ENCODE measurements at regions not wholly inside any gene's neighbourhood (a gene's known extent, or its start where the extent isn't known, plus 50 kb on each side); places are given as distances from the start of the nearest gene placed in this dataset.

DNA sequence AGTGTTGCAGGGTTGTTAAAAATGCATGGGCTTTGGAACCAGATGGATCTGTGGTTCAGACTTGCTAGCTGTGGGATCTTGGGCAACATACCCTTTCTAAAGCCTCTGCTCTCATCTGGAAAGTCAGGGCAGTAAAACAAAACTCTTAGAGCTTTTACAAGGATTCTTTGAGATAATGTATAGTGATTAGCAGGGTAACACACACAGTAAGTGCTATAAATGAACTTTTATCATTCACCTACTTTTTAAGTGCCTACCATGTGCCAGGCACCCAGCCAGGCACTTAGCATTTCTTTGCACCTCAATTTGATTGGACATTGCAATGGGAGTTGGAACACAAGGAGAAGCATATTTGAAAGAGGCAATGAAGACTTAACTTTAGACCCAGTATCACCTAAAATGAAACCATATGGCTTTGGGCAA lies 208.6 kb upstream of the PAPPA start:
- H3K4me3 ChIP-seq (ENCODE audit: low read length): no peak overlapping the region
- peaks cover 10% of the 10 kb centered on the region for H3K4me1 ChIP-seq (ENCODE audit: control insufficient read depth, insufficient read depth, low read length)
- H3K36me3 ChIP-seq (ENCODE audit: control insufficient read depth, insufficient read depth, low read length): no peaks in the 10 kb centered on the region
- no peaks in the 10 kb centered on the region for H3K9me3 ChIP-seq (replicated peaks; ENCODE audit: control insufficient read depth, low read depth, low read length)
- H3K27me3 ChIP-seq (ENCODE audit: control insufficient read depth, insufficient read depth, low read length): no peaks in the 10 kb centered on the region
- DNase-seq: no peak
- peak overlapping the region; percentile 42 for H3K27ac ChIP-seq (ENCODE audit: low read length)

- Histone ChIP-seq H3K9me3 (replicated peaks; ENCODE audit: control insufficient read depth, low read depth, low read length) (no peaks in the 10 kb centered on the region), H3K27me3 (ENCODE audit: control insufficient read depth, insufficient read depth, low read length) (no peaks in the 10 kb centered on the region), H3K36me3 (ENCODE audit: control insufficient read depth, insufficient read depth, low read length) (no peaks in the 10 kb centered on the region), H3K4me1 (ENCODE audit: control insufficient read depth, insufficient read depth, low read length) (peaks cover 10% of the 10 kb centered on the region), H3K4me3 (ENCODE audit: low read length) (no peak overlapping the region), H3K27ac (ENCODE audit: low read length) (no peak overlapping the region)
- DNase-seq: no peak
- 65% methylated on average over 2 of the region's 2 CpGs for WGBS (ENCODE audit: insufficient coverage)
Observed at GRCh38 chr9:115946530-115946929, 207.1 kb upstream of the PAPPA start.

- H3K27me3 ChIP-seq (ENCODE audit: control insufficient read depth, insufficient read depth, low read length): no peaks in the 10 kb centered on the region
- no peaks in the 10 kb centered on the region for H3K36me3 ChIP-seq (ENCODE audit: control insufficient read depth, insufficient read depth, low read length)
- no peaks in the 10 kb centered on the region for H3K9me3 ChIP-seq (replicated peaks; ENCODE audit: control insufficient read depth, low read depth, low read length)
- H3K4me1 ChIP-seq (ENCODE audit: control insufficient read depth, insufficient read depth, low read length): no peaks in the 10 kb centered on the region
- no CpG with 5 or more reads among the region's 4 CpGs for WGBS (ENCODE audit: insufficient coverage)
- H3K4me3 ChIP-seq (ENCODE audit: low read length): no peak overlapping the region
- no peak for DNase-seq
- H3K27ac ChIP-seq (ENCODE audit: low read length): no peak overlapping the region
Observed at GRCh38 chr9:115951977-115952376, 201.6 kb upstream of the PAPPA start.

DNA sequence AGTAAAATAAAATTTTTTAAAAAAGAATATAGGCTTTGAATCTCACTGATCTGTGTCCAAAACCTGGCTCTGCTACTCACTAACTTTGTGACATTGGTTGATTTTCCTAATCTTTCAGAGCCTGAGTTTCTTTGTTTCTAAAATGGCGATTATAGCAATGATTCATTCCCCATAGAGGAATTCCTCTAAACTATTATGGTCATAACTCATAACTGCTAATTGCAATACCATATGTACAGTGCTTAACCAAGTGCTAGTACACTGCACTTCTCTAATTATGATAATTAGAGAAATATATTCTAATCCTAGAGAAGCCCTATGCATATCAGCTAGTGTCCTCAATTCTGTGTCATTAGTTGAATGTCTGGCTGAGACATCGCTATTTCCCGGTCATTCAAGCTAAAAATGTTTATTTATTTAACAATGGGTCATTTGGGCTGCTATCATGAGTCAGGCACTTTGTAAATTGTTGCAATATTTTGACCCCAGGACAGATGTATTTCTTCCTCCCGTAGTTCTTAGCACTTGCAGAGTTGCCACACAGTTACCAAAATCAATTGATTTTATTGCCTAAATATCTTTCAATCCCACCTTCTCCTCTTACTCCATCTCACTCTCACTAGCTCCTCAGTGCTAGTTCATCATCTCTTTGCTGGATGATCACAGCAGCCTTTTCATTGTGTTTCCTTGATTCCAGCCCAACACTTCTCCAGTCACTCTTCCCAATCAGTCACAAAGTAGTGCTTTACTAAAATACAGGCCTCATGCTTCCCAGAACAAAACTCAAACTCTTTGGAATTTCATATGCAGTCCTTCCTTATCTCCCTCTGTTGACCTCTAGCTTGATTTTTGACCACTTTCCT lies 200.9 kb upstream of the PAPPA start:
- DNase-seq: no peak
- H3K4me3 ChIP-seq (ENCODE audit: low read length): no peak overlapping the region
- 64% methylated on average over 1 of the region's 4 CpGs for WGBS (ENCODE audit: insufficient coverage)
- H3K4me1 ChIP-seq (ENCODE audit: control insufficient read depth, insufficient read depth, low read length): no peaks in the 10 kb centered on the region
- no peaks in the 10 kb centered on the region for H3K36me3 ChIP-seq (ENCODE audit: control insufficient read depth, insufficient read depth, low read length)
- no peaks in the 10 kb centered on the region for H3K9me3 ChIP-seq (replicated peaks; ENCODE audit: control insufficient read depth, low read depth, low read length)
- no peak overlapping the region for H3K27ac ChIP-seq (ENCODE audit: low read length)
- no peaks in the 10 kb centered on the region for H3K27me3 ChIP-seq (ENCODE audit: control insufficient read depth, insufficient read depth, low read length)

DNA sequence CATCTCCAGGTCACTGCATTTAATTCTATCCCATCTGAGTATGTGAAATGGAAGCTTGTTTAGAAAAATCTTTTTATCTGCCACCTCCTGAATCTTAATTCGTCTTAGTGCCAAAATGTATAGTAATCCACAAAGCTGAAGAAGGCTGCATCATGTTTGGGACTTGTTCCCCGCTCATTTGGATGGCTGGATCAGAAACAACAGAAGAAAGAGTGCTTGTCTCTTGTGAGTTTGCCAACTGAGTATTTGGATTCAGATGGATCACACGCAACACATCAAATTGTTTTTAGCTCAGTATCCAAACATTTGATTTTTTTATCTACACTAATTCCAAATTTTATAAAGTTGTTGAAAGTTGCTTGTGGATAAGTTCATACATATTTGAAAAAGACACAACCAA lies 197.2 kb upstream of the PAPPA start:
- Histone ChIP-seq H3K27me3 (ENCODE audit: control insufficient read depth, insufficient read depth, low read length) (no peaks in the 10 kb centered on the region), H3K4me1 (ENCODE audit: control insufficient read depth, insufficient read depth, low read length) (no peaks in the 10 kb centered on the region), H3K9me3 (replicated peaks; ENCODE audit: control insufficient read depth, low read depth, low read length) (no peaks in the 10 kb centered on the region), H3K27ac (ENCODE audit: low read length) (no peak overlapping the region), H3K36me3 (ENCODE audit: control insufficient read depth, insufficient read depth, low read length) (no peaks in the 10 kb centered on the region), H3K4me3 (ENCODE audit: low read length) (no peak overlapping the region)
- no CpG with 5 or more reads among the region's 3 CpGs for WGBS (ENCODE audit: insufficient coverage)
- DNase-seq: peak; percentile 38

GRCh38 chr9:115957585-115957984 lies 196.0 kb upstream of the PAPPA start:
- Histone ChIP-seq H3K36me3 (ENCODE audit: control insufficient read depth, insufficient read depth, low read length) (no peaks in the 10 kb centered on the region), H3K27ac (ENCODE audit: low read length) (no peak overlapping the region), H3K27me3 (ENCODE audit: control insufficient read depth, insufficient read depth, low read length) (no peaks in the 10 kb centered on the region), H3K4me3 (ENCODE audit: low read length) (no peak overlapping the region), H3K9me3 (replicated peaks; ENCODE audit: control insufficient read depth, low read depth, low read length) (no peaks in the 10 kb centered on the region), H3K4me1 (ENCODE audit: control insufficient read depth, insufficient read depth, low read length) (no peaks in the 10 kb centered on the region)
- no CpG with 5 or more reads among the region's 2 CpGs for WGBS (ENCODE audit: insufficient coverage)
- DNase-seq: no peak

GRCh38 chr9:115964710-115965347 lies 188.8 kb upstream of the PAPPA start:
- WGBS (ENCODE audit: insufficient coverage): no CpG with 5 or more reads among the region's 3 CpGs
- no peak overlapping the region for H3K4me3 ChIP-seq (ENCODE audit: low read length)

GRCh38 chr9:115966660-115967059 lies 186.9 kb upstream of the PAPPA start:
- 71% methylated on average over 1 of the region's 1 CpG for WGBS (ENCODE audit: insufficient coverage)
- Histone ChIP-seq H3K36me3 (ENCODE audit: control insufficient read depth, insufficient read depth, low read length) (no peaks in the 10 kb centered on the region), H3K4me1 (ENCODE audit: control insufficient read depth, insufficient read depth, low read length) (no peaks in the 10 kb centered on the region), H3K4me3 (ENCODE audit: low read length) (no peak overlapping the region), H3K9me3 (replicated peaks; ENCODE audit: control insufficient read depth, low read depth, low read length) (no peaks in the 10 kb centered on the region), H3K27ac (ENCODE audit: low read length) (no peak overlapping the region), H3K27me3 (ENCODE audit: control insufficient read depth, insufficient read depth, low read length) (no peaks in the 10 kb centered on the region)
- DNase-seq: no peak

More at GRCh38 chr9:115964710-115965347, 188.8 kb upstream of the PAPPA start:
- Histone ChIP-seq H3K4me1 (ENCODE audit: control insufficient read depth, insufficient read depth, low read length) (no peaks in the 10 kb centered on the region), H3K27ac (ENCODE audit: low read length) (no peak overlapping the region), H3K36me3 (ENCODE audit: control insufficient read depth, insufficient read depth, low read length) (no peaks in the 10 kb centered on the region), H3K27me3 (ENCODE audit: control insufficient read depth, insufficient read depth, low read length) (no peaks in the 10 kb centered on the region), H3K9me3 (replicated peaks; ENCODE audit: control insufficient read depth, low read depth, low read length) (no peaks in the 10 kb centered on the region)
- DNase-seq: no peak

GRCh38 chr9:115969096-115969495 lies 184.5 kb upstream of the PAPPA start:
- H3K36me3 ChIP-seq (ENCODE audit: control insufficient read depth, insufficient read depth, low read length): no peaks in the 10 kb centered on the region
- H3K27me3 ChIP-seq (ENCODE audit: control insufficient read depth, insufficient read depth, low read length): no peaks in the 10 kb centered on the region
- WGBS (ENCODE audit: insufficient coverage): 63% methylated on average over 1 of the region's 2 CpGs
- H3K4me1 ChIP-seq (ENCODE audit: control insufficient read depth, insufficient read depth, low read length): no peaks in the 10 kb centered on the region
- no peak overlapping the region for H3K4me3 ChIP-seq (ENCODE audit: low read length)
- no peaks in the 10 kb centered on the region for H3K9me3 ChIP-seq (replicated peaks; ENCODE audit: control insufficient read depth, low read depth, low read length)
- no peak for DNase-seq
- no peak overlapping the region for H3K27ac ChIP-seq (ENCODE audit: low read length)

GRCh38 chr9:115972362-115972761 lies 181.2 kb upstream of the PAPPA start:
- no peaks in the 10 kb centered on the region for H3K27me3 ChIP-seq (ENCODE audit: control insufficient read depth, insufficient read depth, low read length)
- DNase-seq: no peak
- no peak overlapping the region for H3K4me3 ChIP-seq (ENCODE audit: low read length)
- H3K9me3 ChIP-seq (replicated peaks; ENCODE audit: control insufficient read depth, low read depth, low read length): no peaks in the 10 kb centered on the region
- no peak overlapping the region for H3K27ac ChIP-seq (ENCODE audit: low read length)
- no peaks in the 10 kb centered on the region for H3K4me1 ChIP-seq (ENCODE audit: control insufficient read depth, insufficient read depth, low read length)
- H3K36me3 ChIP-seq (ENCODE audit: control insufficient read depth, insufficient read depth, low read length): no peaks in the 10 kb centered on the region

Measured in muscle of leg (tissue), 3 donors.